Liver (tissue), 8 donors: ENCODE measurements at regions not wholly inside any gene's neighbourhood (a gene's known extent, or its start where the extent isn't known, plus 50 kb on each side); places are given as distances from the start of the nearest gene placed in this dataset.

ENCODE experiments used
- DNase-seq: peaks from one replicate; pipeline ENCODE4 v3.0.0-alpha.2; 2017; ENCODE audit warnings: low spot score
- H3K27ac ChIP-seq, 2 donors: one replicate each; pipeline ENCODE4 v1.7.0; 2013; ENCODE audit warnings: inconsistent platforms in 2 of 2, low read length in 2 of 2, control low read depth in 1 of 2, low read depth in 1 of 2, mild to moderate bottlenecking in 1 of 2
- H3K27me3 ChIP-seq, 4 donors: one replicate each; pipeline versions ENCODE4 v1.6.1 to v1.7.0; 2013; ENCODE audit warnings: low read length in 3 of 4, inconsistent platforms in 1 of 4, mild to moderate bottlenecking in 1 of 4, moderate library complexity in 1 of 4; ENCODE audit not compliant: control insufficient read depth in 4 of 4, insufficient read depth in 4 of 4
- H3K36me3 ChIP-seq, 4 donors: one replicate each; pipeline versions ENCODE4 v1.6.1 to v1.7.0; 2013; ENCODE audit warnings: low read length in 3 of 4, mild to moderate bottlenecking in 3 of 4, low read depth in 1 of 4, moderate library complexity in 1 of 4; ENCODE audit not compliant: control insufficient read depth in 4 of 4, insufficient read depth in 3 of 4
- H3K4me1 ChIP-seq, 4 donors: one replicate each; pipeline versions ENCODE4 v1.6.1 to v1.7.0; 2013; ENCODE audit warnings: low read length in 3 of 4, mild to moderate bottlenecking in 3 of 4, moderate library complexity in 1 of 4; ENCODE audit not compliant: control insufficient read depth in 4 of 4, insufficient read depth in 4 of 4
- H3K4me3 ChIP-seq, 3 donors: one replicate each; pipeline versions ENCODE4 v1.6.1 to v1.7.0; 2013; ENCODE audit warnings: low read length in 3 of 3, control low read depth in 1 of 3, low read depth in 1 of 3, mild to moderate bottlenecking in 1 of 3
- H3K9ac ChIP-seq, 2 donors: one replicate each; pipeline ENCODE4 v1.7.0; 2013; ENCODE audit warnings: low read length in 2 of 2, mild to moderate bottlenecking in 2 of 2, moderate library complexity in 2 of 2, control low read depth in 1 of 2, low read depth in 1 of 2
- H3K9me3 ChIP-seq, 4 donors: one replicate each; pipeline versions ENCODE4 v1.6.1 to v1.7.0; 2013; ENCODE audit warnings: low read length in 3 of 4; ENCODE audit not compliant: control insufficient read depth in 4 of 4
- ATF3 ChIP-seq: IDR thresholded peaks from 2 replicates; pipeline ENCODE4 v1.6.1; 2016; ENCODE audit warnings: antibody characterized with exemption
- CTCF ChIP-seq: fragments of 150-350 bp; IDR thresholded peaks from 2 replicates; pipeline ENCODE4 v1.5.1; 2017; ENCODE audit warnings: improper control_type of control experiment, low read depth, low read length; ENCODE audit not compliant: missing input control
- EGR1 ChIP-seq, 2 donors: IDR thresholded peaks; 2 replicates each; pipeline ENCODE4 v1.6.1; 2016 to 2018; ENCODE audit warnings: antibody characterized with exemption in 2 of 2, low read depth in 2 of 2
- FOXA1 ChIP-seq: IDR thresholded peaks from 2 replicates; pipeline ENCODE4 v1.6.1; 2016; ENCODE audit warnings: antibody characterized with exemption
- FOXA2 ChIP-seq: IDR thresholded peaks from 2 replicates; pipeline ENCODE4 v1.6.1; 2016; ENCODE audit warnings: antibody characterized with exemption
- HNF4A ChIP-seq, 2 donors: conservative IDR thresholded peaks; 2 replicates each; pipeline ENCODE4 v1.6.1; 2016; ENCODE audit warnings: antibody characterized with exemption in 2 of 2, mild to moderate bottlenecking in 2 of 2
- HNF4G ChIP-seq: IDR thresholded peaks from 2 replicates; pipeline ENCODE4 v1.6.1; 2016; ENCODE audit warnings: antibody characterized with exemption
- JUND ChIP-seq, 2 donors: IDR thresholded peaks; 2 replicates each; pipeline ENCODE4 v1.6.1; 2016; ENCODE audit warnings: antibody characterized with exemption in 2 of 2
- MAX ChIP-seq: IDR thresholded peaks from 2 replicates; pipeline ENCODE4 v1.6.1; 2016; ENCODE audit warnings: antibody characterized with exemption
- NR2F2 ChIP-seq: IDR thresholded peaks from 2 replicates; pipeline ENCODE4 v1.6.1; 2016; ENCODE audit warnings: antibody characterized with exemption
- RAD21 ChIP-seq, 2 donors: IDR thresholded peaks; 2 replicates each; pipeline ENCODE4 v1.6.1; 2016; ENCODE audit warnings: antibody characterized with exemption in 2 of 2, mild to moderate bottlenecking in 2 of 2
- REST ChIP-seq: IDR thresholded peaks from 2 replicates; pipeline ENCODE4 v1.6.1; 2016; ENCODE audit warnings: antibody characterized with exemption, mild to moderate bottlenecking
- RXRA ChIP-seq, 2 donors: IDR thresholded peaks; 2 replicates each; pipeline ENCODE4 v1.6.1; 2017 to 2018; ENCODE audit warnings: antibody characterized with exemption in 2 of 2, mild to moderate bottlenecking in 1 of 2
- TAF1 ChIP-seq: conservative IDR thresholded peaks from 2 replicates; pipeline ENCODE4 v1.6.1; 2016; ENCODE audit warnings: antibody characterized with exemption, mild to moderate bottlenecking
- YY1 ChIP-seq: IDR thresholded peaks from 2 replicates; pipeline ENCODE4 v1.6.1; 2016; ENCODE audit warnings: antibody characterized with exemption, mild to moderate bottlenecking
- WGBS: extraction: QIAGEN DNeasy Blood & Tissue Kit; methylation state at CpG from one replicate; pipeline ENCODE4 v1.1.7; 2013; 5-methylcytosine and 5-hydroxymethylcytosine counted together
- donor health status: healthy.
- donor health status: healthy.
- donor health status: healthy.
- donor health status: healthy.
- donor health status: healthy.

GRCh38 chr5:99605904-99606303 is 677.1 kb upstream of the CHD1 start:
- Histone ChIP-seq H3K9me3 (no peaks in the 10 kb centered on the region), H3K9ac (no peak overlapping the region), H3K4me1 (no peaks in the 10 kb centered on the region), H3K27me3 (no peaks in the 10 kb centered on the region), H3K4me3 (no peak overlapping the region), H3K36me3 (no peaks in the 10 kb centered on the region), H3K27ac (no peak overlapping the region)
- 93% methylated on average over 3 of the region's 3 CpGs for WGBS
- no peak for DNase-seq
- TF ChIP-seq FOXA2 (no peak), CTCF (no peak)

GRCh38 chr5:99600952-99601351 is 672.1 kb upstream of the CHD1 start:
- 80% methylated on average over 1 of the region's 1 CpG for WGBS
- no peak for TF ChIP-seq NR2F2
- TF ChIP-seq JUND (IDR thresholded peaks at IDR 0.05), result no peak
- TF ChIP-seq HNF4G, result no peak
- TF ChIP-seq TAF1, result no peak
- no peak for TF ChIP-seq YY1
- TF ChIP-seq FOXA1, result no peak
- TF ChIP-seq ATF3, result no peak
- no peak for TF ChIP-seq HNF4A (conservative IDR thresholded peaks at IDR 0.05)
- no peak for TF ChIP-seq RAD21 (IDR thresholded peaks at IDR 0.05)
- TF ChIP-seq CTCF, result no peak
- no peak for TF ChIP-seq RXRA (IDR thresholded peaks at IDR 0.05)
- TF ChIP-seq REST, result no peak
- no peak for TF ChIP-seq EGR1 (IDR thresholded peaks at IDR 0.05; ENCODE audit: low read depth in 2 of 2)
- no peak for TF ChIP-seq MAX
- no peak overlapping the region for H3K9ac ChIP-seq
- no peaks in the 10 kb centered on the region for H3K4me1 ChIP-seq
- H3K27ac ChIP-seq, result no peak overlapping the region
- no peaks in the 10 kb centered on the region for H3K27me3 ChIP-seq
- no peaks in the 10 kb centered on the region for H3K36me3 ChIP-seq
- no peak overlapping the region for H3K4me3 ChIP-seq
- H3K9me3 ChIP-seq, result no peaks in the 10 kb centered on the region
- no peak for DNase-seq
